ENCODE measurements at regions not wholly inside any gene's neighbourhood (a gene's known extent, or its start where the extent isn't known, plus 50 kb on each side); places are given as distances from the start of the nearest gene placed in this dataset.
"Not testable (repeated sequence)": the region's sequence is repeated elsewhere in the genome, so short reads cannot be mapped to it uniquely, and the experiment has no call there.

GRCh38 chrX:147468600-147468999 lies 443.1 kb upstream of the FMR1 start:
- no peak for DNase-seq (ENCODE audit: low read depth)

GRCh38 chrX:147476008-147476407 lies 435.7 kb upstream of the FMR1 start:
- DNase-seq (ENCODE audit: low read depth) = no peak

GRCh38 chrX:147478899-147479298 lies 432.8 kb upstream of the FMR1 start:
- no peak for DNase-seq (ENCODE audit: low read depth)

- DNase-seq (ENCODE audit: low read depth) = no peak
Measured at GRCh38 chrX:147485207-147485606, 426.5 kb upstream of the FMR1 start.

GRCh38 chrX:147494365-147494764 lies 417.4 kb upstream of the FMR1 start:
- DNase-seq (ENCODE audit: low read depth) = no peak

DNA sequence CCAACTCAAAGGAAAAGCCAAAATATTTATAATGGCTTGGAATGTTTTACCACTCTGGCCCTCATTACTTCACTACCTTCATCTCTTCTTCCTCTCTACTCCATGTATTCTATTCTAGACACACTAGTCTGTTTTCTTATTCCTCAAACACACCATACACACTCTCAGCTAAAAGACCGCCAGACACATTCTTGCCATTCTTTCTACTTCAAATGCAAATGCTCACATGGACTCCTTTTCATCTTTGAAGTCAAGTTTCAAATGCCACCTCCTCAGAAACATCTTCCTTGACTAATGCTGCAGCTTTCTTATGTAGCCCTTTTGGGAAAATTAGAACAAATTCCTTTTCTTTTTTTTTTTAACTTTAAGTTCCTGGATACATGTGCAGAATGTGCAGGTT lies 412.9 kb upstream of the FMR1 start:
- DNase-seq (ENCODE audit: low read depth) = no peak

GRCh38 chrX:147522981-147523380 lies 388.7 kb upstream of the FMR1 start:
- no peak for DNase-seq (ENCODE audit: low read depth)

GRCh38 chrX:147533426-147533825 lies 378.3 kb upstream of the FMR1 start:
- DNase-seq (ENCODE audit: low read depth) = no peak

GRCh38 chrX:147537172-147537571 lies 374.5 kb upstream of the FMR1 start:
- DNase-seq (ENCODE audit: low read depth) = no peak

DNA sequence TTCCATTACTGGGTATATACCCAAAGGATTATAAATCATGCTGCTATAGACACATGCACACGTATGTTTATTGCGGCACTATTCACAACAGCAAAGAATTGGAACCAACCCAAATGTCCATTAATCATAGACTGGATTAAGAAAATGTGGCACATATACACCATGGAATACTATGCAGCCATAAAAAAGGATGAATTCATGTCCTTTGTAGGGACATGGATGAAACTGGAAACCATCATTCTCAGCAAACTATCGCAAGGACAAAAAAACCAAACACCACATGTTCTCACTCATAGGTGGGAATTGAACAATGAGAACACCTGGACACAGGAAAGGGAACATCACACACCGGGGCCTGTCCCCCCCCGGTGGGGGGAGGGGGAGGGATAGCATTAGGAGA lies 363.7 kb upstream of the FMR1 start:
- DNase-seq (ENCODE audit: low read depth) = not testable (repeated sequence)

DNA sequence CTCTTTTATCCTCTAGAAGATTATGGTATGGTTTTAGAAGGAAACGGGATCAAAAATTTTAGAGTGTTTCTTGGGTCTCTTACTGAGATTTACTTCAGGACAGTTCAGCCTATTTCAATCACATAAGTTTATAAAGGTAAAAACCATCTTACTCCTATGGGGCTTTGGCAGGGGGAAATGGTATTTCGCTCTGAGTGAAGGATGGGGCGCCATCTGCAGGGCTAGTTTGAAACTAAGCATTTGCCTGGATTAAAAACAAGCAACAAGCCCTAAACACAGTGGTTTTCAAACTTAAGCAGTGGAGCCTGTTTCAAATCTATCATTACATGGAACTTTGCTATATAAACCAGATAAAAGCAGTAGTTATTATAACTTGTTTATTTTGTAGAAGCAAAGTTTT lies 361.5 kb upstream of the FMR1 start:
- no peak for DNase-seq (ENCODE audit: low read depth)

GRCh38 chrX:147559191-147559590 lies 352.5 kb upstream of the FMR1 start:
- no peak for DNase-seq (ENCODE audit: low read depth)

- no peak for DNase-seq (ENCODE audit: low read depth)
Measured at GRCh38 chrX:147565237-147565636, 346.5 kb upstream of the FMR1 start.

DNA sequence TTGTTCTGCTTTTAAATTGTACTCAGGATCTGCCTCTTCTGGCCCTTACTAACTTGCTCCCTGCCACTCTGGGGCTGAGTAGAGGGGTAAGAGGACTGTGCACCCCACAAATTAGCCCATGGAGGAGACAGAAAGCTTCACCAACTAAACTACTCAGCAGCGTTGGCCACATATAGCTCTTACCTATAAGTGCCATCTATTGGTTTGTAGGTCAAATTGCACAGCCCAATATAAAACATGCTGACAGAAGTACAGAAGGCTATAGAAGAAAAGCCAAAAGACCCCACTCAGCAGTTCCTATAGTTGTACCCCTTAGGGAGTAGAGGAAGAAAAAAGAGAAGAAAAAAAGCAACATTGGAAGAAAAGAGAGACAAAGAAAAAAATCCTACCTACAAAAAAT lies 341.2 kb upstream of the FMR1 start:
- DNase-seq (ENCODE audit: low read depth) = no peak

- no peak for DNase-seq (ENCODE audit: low read depth)
Measured at GRCh38 chrX:147573266-147573665, 338.5 kb upstream of the FMR1 start.

DNA sequence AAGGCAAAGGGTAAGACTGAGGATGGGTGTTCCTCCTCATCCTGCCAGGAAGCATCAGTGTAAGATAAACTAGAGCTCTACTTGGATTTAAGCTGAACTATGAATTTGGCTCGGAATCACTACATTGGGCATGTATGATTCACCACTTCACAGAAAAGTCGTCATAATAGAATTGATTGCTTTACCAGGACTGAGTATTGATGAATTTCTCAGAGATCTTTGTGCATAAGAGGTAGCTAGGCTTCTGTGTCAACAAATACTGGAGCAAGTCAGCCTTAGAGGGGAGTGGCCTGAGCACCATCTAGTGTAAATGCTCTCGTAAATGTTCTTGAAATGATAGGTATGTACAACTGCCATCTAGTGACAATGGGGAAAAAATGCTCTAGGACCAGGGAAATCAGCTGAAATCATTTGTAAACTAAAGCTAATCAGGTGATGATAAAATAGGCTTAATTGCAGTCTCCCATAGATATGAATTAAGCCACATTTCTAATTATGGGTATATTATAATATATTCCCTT lies 309.5 kb upstream of the FMR1 start:
- DNase-seq (ENCODE audit: low read depth) = no peak

- DNase-seq (ENCODE audit: low read depth) = no peak
Measured at GRCh38 chrX:147626605-147627004, 285.1 kb upstream of the FMR1 start.

DNA sequence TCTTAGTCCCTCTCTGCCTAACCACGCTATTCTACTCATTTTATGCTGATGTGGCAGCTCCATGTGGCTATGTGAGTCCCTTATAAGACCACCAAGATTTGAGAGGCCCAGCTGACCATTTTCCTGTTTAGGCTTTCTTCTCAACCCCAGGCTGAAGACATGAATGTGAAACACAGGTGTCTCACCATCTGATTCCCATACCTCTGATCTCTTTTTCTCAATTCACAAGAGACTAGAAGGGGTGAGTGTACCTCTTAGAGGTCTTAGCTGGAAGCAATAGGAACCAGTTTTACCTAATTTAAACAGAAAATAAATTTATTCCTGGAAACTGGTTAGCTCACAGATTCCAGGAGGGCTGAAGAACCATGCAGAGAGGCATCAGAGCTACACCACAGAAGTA lies 276.5 kb upstream of the FMR1 start:
- no peak for DNase-seq (ENCODE audit: low read depth)

DNA sequence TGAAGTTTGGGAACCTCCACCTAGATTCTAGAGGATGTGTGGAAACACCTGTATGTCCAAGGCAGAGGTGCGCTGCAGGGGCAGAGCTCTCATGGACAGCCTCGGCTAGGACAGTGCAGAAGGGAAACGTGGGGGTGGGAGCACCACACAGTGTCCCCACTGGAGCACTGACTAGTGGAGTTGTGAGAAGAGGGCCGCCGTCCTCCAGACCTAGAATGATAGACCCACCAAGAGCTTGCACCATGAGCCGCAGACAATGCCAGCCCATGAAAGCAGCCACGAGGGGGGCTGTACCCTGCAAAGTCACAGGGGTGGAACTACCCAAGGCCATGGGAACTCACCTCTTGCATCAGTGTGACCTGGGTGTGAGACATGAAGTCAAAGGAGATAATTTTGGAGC lies 274.5 kb upstream of the FMR1 start:
- DNase-seq (ENCODE audit: low read depth) = no peak

GRCh38 chrX:147646949-147647723 lies 264.6 kb upstream of the FMR1 start:
- no peak for DNase-seq (ENCODE audit: low read depth)

DNA sequence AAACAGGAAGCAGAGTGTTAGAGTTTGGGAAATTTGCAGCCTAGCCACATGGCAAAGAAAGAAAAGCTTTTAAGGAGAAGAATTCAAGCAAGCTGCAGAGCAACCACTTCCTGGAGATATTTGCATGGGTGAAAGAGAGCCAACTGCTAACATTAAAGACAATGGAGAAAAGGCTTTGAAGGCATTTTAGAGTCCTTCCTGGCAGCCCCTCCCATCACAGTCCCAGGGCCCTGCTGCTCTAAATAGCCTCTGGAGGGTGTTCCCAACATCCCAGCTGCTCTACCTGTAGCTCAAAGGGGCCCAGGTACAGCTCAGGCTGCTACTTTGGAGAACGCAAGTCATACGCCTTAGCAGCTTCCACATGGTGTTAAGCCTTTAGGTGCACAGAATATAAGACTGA lies 235.9 kb upstream of the FMR1 start:
- DNase-seq (ENCODE audit: low read depth) = no peak

DNA sequence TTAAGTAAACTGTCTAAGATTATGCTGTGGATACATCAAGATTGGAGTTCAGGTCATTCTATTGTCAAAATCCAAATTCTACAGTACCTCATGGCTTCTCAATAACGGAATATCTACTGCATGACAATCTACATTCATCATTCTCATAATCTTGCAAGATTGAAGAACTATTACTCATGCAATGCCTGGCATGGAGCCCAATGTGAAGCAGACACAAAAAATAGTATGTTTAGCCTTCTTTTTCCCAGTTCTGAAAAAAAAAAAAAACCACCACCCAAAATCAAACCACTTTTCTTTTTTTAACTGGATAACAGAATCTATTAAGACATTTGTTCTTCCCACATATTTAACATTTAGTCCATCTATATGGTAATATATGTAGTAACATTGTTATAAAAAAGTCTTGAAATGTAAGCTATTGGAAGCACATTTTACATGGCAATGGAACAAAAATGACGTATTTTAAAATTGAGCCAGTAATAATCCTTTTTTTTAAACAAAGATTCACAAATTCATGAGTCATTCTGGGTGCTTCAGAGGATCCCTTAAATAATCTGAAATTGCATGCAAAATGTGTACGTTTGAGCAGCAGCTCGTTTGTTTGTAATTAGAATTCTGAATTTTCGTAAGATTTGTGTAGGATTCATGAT lies 232.2 kb upstream of the FMR1 start:
- no peak for DNase-seq (ENCODE audit: low read depth)

GRCh38 chrX:147680251-147680650 lies 231.5 kb upstream of the FMR1 start:
- DNase-seq (ENCODE audit: low read depth) = no peak

DNA sequence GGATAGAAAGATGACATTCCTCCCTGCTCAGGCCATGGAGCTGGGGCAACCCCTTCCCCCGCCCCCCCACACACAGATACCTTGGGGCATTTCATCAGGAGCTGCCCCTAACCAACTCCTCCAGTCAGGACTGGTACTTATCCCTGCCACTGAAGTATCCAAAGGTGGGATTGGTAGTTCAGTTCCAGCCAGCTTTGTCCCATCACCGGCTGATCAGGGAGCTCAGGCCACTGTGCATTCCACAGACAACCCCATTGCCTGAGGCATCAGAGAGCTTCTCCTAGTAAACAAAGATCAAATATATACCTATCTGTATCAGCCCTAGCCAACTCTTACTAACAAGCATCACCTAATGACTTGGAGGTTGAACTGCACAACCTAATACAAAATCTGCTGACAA lies 218.2 kb upstream of the FMR1 start:
- DNase-seq (ENCODE audit: low read depth) = no peak

Measured in activated T-cell treated with anti-CD3 and anti-CD28 coated beads for 48 hours (primary cell).